DOHH2 (cell line): ENCODE measurements at regions not wholly inside any gene's neighbourhood (a gene's known extent, or its start where the extent isn't known, plus 50 kb on each side); places are given as distances from the start of the nearest gene placed in this dataset.

Experiments
- EZH2phosphoT487 ChIP-seq: fragments of 200-600 bp; sonication (generic); IDR thresholded peaks from 2 replicates; pipeline ENCODE4 v1.6.1; 2017; ENCODE audit warnings: borderline replicate concordance, mild to moderate bottlenecking, antibody characterized with exemption, low read length, moderate library complexity, mixed read lengths
- TF ChIP-seq, protein P1 (sequence below): fragments of 200-600 bp; sonication (generic); IDR thresholded peaks from one replicate; pipeline ENCODE4 v1.5.1; 2014; ENCODE audit warnings: antibody characterized with exemption, mild to moderate bottlenecking, low read depth, low read length; ENCODE audit not compliant: poor library complexity, severe bottlenecking

DNA sequence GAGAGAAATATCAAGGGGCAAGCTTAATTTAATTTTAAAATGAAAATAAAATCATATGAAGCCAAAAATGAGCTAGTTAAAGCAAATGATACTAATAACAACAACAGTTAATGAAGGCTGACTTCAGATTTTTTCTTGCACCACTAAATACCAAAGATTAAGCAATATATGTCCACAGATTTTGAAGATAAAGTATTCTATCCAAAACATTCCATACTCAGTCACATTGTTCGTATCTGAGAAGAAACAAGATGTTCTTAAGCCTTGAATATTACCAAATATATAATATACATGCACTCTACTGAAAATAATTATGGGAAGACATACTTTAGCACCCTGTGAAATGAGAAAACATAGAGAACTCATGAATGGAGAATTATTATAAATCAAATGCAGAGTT lies 593.3 kb upstream of the SYT4 start:
- TF ChIP-seq, protein P1, sequence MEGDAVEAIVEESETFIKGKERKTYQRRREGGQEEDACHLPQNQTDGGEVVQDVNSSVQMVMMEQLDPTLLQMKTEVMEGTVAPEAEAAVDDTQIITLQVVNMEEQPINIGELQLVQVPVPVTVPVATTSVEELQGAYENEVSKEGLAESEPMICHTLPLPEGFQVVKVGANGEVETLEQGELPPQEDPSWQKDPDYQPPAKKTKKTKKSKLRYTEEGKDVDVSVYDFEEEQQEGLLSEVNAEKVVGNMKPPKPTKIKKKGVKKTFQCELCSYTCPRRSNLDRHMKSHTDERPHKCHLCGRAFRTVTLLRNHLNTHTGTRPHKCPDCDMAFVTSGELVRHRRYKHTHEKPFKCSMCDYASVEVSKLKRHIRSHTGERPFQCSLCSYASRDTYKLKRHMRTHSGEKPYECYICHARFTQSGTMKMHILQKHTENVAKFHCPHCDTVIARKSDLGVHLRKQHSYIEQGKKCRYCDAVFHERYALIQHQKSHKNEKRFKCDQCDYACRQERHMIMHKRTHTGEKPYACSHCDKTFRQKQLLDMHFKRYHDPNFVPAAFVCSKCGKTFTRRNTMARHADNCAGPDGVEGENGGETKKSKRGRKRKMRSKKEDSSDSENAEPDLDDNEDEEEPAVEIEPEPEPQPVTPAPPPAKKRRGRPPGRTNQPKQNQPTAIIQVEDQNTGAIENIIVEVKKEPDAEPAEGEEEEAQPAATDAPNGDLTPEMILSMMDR, result no peak
- no peak for TF ChIP-seq EZH2phosphoT487
